Cardiac muscle cell (in vitro differentiated cells and primary cell): ENCODE measurements at regions not wholly inside any gene's neighbourhood (a gene's known extent, or its start where the extent isn't known, plus 50 kb on each side); places are given as distances from the start of the nearest gene placed in this dataset.

ENCODE experiments used
- DNase-seq, 2 donors: peaks; one replicate each; pipeline versions ENCODE4 v3.0.0 to v3.0.0-alpha.2; 2010 to 2017; ENCODE audit warnings: low read depth in 1 of 2, low spot score in 1 of 2
- H3K27ac ChIP-seq: fragments of 200-600 bp; sonication (generic); 2 replicates; pipeline ENCODE4 v1.5.1; 2016
- H3K27me3 ChIP-seq: fragments of 200-600 bp; sonication (generic); 2 replicates; pipeline ENCODE4 v1.6.0; 2016; ENCODE audit warnings: control low read depth
- H3K36me3 ChIP-seq: fragments of 200-600 bp; sonication (generic); 2 replicates; pipeline ENCODE4 v1.5.1; 2016; ENCODE audit warnings: control low read depth
- H3K4me1 ChIP-seq: fragments of 200-600 bp; sonication (generic); 2 replicates; pipeline ENCODE4 v1.8.1; 2017; ENCODE audit warnings: low read depth, mild to moderate bottlenecking, mixed run types
- H3K4me3 ChIP-seq: fragments of 200-600 bp; sonication (generic); 2 replicates; pipeline ENCODE4 v1.5.1; 2016; ENCODE audit warnings: mild to moderate bottlenecking
- H3K9me3 ChIP-seq: fragments of 200-600 bp; sonication (generic); 2 replicates; pipeline ENCODE4 v1.5.1; 2017; ENCODE audit warnings: low read depth, mild to moderate bottlenecking, control low read depth
- TF ChIP-seq, protein P1 (sequence below): IDR thresholded peaks from 2 replicates; pipeline ENCODE4 v1.5.1; 2012; ENCODE audit warnings: low read depth, mild to moderate bottlenecking, low read length

DNA sequence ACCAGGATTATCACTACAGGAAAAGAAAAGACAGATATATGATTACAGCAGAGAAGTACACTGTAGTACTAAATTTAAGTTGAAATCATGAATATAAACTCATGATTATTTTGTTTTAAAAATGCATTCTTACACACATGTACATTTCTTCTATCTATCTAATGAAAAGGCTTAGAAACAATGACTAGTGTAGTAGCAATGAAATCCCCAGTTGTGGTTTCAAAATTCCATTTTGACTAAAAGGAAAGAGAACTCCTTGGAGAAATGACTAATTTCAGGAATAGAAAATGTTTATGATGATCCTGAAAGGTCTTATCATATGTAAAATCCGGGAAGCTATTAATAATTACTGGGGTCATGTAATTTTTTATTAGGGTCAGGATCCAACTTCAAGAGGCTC is 195.0 kb upstream of the STARD13 start:
- TF ChIP-seq, protein P1, sequence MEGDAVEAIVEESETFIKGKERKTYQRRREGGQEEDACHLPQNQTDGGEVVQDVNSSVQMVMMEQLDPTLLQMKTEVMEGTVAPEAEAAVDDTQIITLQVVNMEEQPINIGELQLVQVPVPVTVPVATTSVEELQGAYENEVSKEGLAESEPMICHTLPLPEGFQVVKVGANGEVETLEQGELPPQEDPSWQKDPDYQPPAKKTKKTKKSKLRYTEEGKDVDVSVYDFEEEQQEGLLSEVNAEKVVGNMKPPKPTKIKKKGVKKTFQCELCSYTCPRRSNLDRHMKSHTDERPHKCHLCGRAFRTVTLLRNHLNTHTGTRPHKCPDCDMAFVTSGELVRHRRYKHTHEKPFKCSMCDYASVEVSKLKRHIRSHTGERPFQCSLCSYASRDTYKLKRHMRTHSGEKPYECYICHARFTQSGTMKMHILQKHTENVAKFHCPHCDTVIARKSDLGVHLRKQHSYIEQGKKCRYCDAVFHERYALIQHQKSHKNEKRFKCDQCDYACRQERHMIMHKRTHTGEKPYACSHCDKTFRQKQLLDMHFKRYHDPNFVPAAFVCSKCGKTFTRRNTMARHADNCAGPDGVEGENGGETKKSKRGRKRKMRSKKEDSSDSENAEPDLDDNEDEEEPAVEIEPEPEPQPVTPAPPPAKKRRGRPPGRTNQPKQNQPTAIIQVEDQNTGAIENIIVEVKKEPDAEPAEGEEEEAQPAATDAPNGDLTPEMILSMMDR = no peak
- H3K36me3 ChIP-seq = no peaks in the 10 kb centered on the region
- peak in 1 of 2 donors; percentile 20 for DNase-seq
- H3K4me3 ChIP-seq = no peak overlapping the region
- no peaks in the 10 kb centered on the region for H3K27me3 ChIP-seq
- no peaks in the 10 kb centered on the region for H3K9me3 ChIP-seq
- H3K4me1 ChIP-seq = no peaks in the 10 kb centered on the region
- no peak overlapping the region for H3K27ac ChIP-seq

DNA sequence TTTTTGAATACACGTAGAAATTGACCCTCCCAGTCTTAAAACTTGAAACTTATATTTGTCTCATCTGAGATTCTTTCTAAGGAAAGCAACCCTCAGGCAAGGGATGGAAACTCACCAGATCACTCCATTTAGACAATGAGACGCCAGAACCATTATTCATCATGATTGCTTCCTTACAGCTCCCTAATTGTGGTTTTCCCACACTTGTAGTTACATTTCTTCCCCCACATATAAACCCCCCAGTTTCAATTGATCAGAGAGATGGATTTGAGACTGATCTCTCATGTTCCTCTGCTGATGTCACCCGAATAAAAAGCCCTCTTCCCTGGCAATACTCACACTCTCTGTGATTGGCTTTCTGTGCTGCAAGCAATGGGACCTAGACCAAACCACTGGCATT is 197.9 kb upstream of the STARD13 start:
- TF ChIP-seq, protein P1 = no peak
- Histone ChIP-seq H3K9me3 (no peaks in the 10 kb centered on the region), H3K4me1 (no peaks in the 10 kb centered on the region), H3K36me3 (no peaks in the 10 kb centered on the region), H3K27me3 (no peaks in the 10 kb centered on the region), H3K27ac (no peak overlapping the region), H3K4me3 (no peak overlapping the region)
- DNase-seq = no peak

GRCh38 chr13:33485247-33485646 is 199.7 kb upstream of the STARD13 start:
- TF ChIP-seq, protein P1 = no peak
- H3K36me3 ChIP-seq = no peaks in the 10 kb centered on the region
- no peaks in the 10 kb centered on the region for H3K27me3 ChIP-seq

GRCh38 chr13:33487575-33488243 is 202.2 kb upstream of the STARD13 start:
- Histone ChIP-seq H3K27me3 (no peaks in the 10 kb centered on the region), H3K4me3 (no peak overlapping the region), H3K9me3 (no peaks in the 10 kb centered on the region), H3K27ac (no peak overlapping the region), H3K4me1 (no peaks in the 10 kb centered on the region), H3K36me3 (no peaks in the 10 kb centered on the region)
- TF ChIP-seq, protein P1 = peak; percentile 48
- peak in 1 of 2 donors; percentile 68 for DNase-seq

More at GRCh38 chr13:33485247-33485646, 199.7 kb upstream of the STARD13 start:
- no peaks in the 10 kb centered on the region for H3K4me1 ChIP-seq
- no peak for DNase-seq
- no peak overlapping the region for H3K4me3 ChIP-seq
- H3K27ac ChIP-seq = no peak overlapping the region
- no peaks in the 10 kb centered on the region for H3K9me3 ChIP-seq

DNA sequence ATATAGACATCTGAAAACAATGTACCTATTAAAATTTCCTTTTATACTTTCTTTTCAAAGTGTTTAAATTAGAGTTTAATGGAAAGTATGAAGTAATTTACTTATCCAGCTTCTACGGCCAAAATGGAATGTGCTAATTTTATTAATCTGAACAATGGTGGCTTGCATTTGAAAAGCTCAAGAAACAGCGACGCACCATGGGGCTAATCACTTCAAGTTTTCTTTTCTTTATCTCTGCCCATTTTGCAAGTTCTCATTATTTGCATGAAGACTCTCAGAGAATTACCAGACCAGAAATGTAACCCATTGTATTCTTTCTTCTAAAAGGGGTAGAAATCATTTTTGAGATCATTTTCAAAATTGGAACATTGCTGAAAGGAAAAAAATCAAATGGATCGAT is 204.0 kb upstream of the STARD13 start:
- no peak overlapping the region for H3K4me3 ChIP-seq
- no peaks in the 10 kb centered on the region for H3K27me3 ChIP-seq
- TF ChIP-seq, protein P1 = no peak
- no peak for DNase-seq
- no peaks in the 10 kb centered on the region for H3K9me3 ChIP-seq
- H3K27ac ChIP-seq = no peak overlapping the region
- no peaks in the 10 kb centered on the region for H3K36me3 ChIP-seq
- peaks cover under 1% of the 10 kb centered on the region for H3K4me1 ChIP-seq
